Amniotic epithelial cell (primary cell): ENCODE measurements at regions not wholly inside any gene's neighbourhood (a gene's known extent, or its start where the extent isn't known, plus 50 kb on each side); places are given as distances from the start of the nearest gene placed in this dataset.

Experiments used
- DNase-seq: peaks from one replicate; pipeline ENCODE4 v3.0.0-alpha.2; 2010; ENCODE audit warnings: low read depth

DNA sequence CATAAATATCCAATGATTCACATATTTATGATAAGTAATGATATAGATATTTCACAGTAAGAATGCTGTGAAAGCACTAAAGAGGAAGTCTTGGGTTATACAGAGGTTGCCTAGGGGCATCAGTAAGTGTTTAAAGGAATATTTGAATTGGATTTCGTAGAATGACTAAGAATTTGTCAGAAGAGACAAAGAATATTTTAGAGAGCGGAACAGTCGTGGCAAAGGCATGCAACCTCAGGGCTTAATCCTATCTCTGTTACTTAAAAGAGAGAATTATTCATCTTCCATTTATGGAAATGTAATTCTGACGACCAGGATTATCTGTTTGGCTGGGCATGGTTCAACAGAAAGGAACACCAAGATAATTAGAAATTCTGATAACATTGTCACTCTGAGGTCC, 171.9 kb upstream of the NR5A2 start:
- DNase-seq, result peak; percentile 85

GRCh38 chr1:199856216-199856780, 171.2 kb upstream of the NR5A2 start:
- peak; percentile 35 for DNase-seq

DNA sequence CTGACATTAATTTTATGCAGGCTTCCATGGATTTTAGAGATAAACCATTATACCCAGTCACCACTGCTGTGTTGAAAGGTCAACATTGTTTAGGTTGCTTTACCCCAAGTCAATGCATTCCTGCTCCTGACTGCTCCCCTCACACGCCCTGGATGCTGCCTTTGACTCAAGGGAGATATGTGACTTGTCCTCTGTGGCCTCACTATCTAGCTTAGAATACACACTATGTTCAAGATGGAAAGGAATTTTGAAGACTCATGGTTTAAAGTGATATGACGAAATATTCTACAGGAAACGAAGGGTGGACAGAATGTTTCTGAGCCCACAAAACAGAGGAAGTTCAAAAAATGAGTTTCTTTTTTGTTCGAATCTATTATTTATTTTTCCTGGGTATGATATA, 170.4 kb upstream of the NR5A2 start:
- DNase-seq, result peak; percentile 87

GRCh38 chr1:199857516-199857915, 170.0 kb upstream of the NR5A2 start:
- DNase-seq, result no peak

DNA sequence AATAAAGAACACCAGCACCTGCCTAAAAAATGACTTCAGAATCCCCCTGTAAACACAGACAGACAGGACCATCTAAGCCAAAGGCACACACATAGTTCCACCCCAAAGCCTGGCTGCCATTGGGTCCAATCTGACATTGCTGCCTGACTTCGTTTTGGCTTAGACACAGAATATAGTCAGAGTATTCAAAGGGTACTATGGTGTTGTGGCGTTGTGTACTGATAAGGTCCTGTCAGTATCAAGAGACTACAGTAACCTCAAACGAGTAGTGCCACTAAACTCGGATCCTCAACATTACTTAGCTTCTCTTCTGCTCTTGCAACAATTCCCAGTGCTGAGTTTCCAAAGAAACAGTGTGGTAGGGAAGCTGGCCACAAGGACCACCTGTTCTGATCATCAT, 169.3 kb upstream of the NR5A2 start:
- no peak for DNase-seq

DNA sequence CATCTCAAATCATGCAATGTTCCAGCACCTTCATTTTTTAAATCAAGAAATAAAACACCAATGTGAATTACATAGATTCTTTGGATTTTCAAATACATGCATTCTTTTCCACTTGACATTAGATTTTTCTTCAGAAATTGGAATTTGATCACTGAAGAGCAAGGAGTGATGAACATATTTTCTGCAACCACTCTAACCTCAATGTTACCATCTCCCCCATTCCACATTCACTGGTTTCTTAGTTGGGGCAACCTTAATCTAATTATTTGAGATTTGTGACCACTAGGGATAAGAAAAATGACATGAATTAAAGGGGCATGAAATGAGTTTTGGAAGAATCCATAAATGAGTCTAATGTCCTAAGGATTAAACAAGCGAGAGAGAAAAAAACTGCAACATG, 168.7 kb upstream of the NR5A2 start:
- peak; percentile 31 for DNase-seq

DNA sequence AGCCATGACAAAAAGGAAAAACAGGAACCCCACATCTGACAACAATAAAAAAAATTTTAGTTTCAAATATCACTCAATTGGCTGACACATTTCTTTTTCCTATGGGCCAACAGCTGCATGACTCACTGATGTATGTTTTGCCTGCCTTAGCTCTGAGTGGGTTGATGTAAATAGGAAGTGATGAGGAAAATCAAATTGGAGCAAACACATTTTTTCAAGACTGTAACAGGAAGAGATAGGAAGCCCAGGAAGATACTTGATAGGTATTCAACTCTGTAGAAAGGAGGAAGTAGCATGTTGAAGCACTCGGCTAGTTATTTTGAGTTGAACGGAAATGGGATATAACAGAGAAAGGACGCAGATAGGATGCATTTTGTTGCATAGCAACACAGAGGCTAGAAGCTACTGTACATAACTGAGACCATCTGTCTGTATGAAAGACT, 168.0 kb upstream of the NR5A2 start:
- peak; percentile 87 for DNase-seq

DNA sequence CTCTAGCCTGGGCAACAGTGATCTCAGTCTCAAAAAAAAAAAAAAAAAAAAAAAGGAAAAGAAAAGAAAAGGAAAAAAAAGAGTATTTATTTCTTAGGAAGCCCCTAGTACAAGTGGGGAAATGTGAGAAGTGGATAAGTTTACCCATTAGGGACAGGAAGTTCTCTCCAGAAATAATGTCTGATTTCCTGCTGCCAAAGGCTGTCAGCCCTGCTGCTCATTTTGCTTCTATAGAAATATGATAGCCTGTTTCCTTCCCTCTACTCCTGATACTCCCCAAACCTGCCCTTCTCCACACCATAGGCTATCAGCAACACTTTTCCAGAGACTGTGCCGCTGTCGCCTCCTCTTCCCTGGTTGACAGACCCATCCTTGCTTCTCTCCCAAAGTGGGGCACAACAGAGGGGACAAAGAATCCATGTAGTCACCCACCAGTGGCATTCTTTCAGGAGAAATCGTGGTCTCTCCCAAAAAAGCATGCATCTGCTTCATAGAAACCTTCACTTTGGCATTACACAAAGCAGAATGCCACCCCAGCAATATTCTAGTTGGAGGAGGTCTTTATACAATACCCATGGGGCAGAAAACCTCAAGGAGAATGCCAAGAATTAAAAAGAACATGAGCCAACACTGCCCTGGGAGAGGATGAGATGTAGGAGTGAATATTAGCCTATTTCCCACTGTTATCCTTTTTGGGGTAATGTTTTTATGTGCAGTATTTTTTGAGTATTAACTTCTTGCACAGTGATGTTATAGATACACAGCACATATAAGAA, 166.3 kb upstream of the NR5A2 start:
- no peak for DNase-seq

- DNase-seq, result peak; percentile 18
Observed at GRCh38 chr1:199862047-199862446, 165.5 kb upstream of the NR5A2 start.

GRCh38 chr1:199866210-199866617, 161.3 kb upstream of the NR5A2 start:
- DNase-seq, result no peak

- DNase-seq, result peak; percentile 71
Observed at GRCh38 chr1:199867601-199868000, 159.9 kb upstream of the NR5A2 start.

DNA sequence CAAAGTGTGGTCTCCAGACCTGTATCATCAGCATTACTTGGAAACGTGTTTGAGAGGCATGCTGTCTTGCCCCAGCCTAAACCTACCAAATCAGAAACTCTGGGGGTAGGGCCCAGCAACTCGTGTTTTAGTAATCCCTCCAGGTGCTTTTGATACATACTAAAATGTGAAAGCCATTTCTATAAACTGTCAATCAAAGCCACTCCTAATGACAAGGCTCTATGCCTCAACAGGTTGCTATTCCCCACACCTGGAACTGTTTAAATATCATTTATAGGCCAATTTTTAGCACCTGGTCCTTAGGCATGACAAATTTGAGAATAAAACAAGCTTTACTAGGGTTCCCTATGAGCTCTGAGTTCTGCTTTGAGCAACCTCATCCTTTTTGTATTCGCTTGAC, 158.7 kb upstream of the NR5A2 start:
- no peak for DNase-seq

- DNase-seq, result no peak
Observed at GRCh38 chr1:199875337-199875736, 152.2 kb upstream of the NR5A2 start.

DNA sequence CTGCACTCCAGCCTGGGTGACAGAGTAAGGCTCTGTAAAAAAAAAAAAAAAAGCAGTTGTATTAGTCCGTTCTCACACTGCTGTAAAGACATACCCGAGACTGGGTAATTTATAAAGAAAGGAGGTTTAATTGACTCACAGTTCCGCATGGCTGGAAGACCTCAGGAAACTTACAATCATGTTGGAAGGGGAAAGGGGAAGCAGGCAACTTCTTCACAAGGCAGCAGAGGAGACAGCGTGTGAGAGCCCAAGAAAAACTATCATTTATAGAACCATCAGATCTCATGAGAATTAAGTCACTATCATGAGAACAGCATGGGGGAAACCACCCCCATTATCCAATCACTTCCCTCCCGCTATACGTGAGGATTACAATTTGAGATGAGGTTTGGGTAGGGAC, 151.7 kb upstream of the NR5A2 start:
- DNase-seq, result no peak

- DNase-seq, result no peak
Observed at GRCh38 chr1:199877526-199878384, 149.8 kb upstream of the NR5A2 start.

GRCh38 chr1:199878823-199879222, 148.7 kb upstream of the NR5A2 start:
- no peak for DNase-seq

DNA sequence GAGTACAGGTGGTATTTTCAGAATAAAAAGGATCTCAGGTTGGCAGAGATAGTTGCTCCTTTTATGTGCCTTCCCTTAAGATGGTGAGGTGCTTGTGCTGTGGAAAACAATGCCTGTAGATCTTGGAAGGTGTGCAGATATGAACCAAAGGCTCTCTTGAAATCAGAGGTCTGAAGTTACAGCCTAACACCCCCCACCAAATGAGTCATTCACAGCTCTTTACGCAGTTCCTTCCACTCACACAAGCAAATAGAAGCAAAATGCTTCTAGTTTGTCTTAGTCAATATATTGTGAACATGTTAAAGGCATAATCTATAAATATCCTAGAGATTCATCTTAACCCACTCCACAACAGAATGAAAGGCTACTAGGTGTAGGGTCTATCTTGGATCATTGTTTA, 128.9 kb upstream of the NR5A2 start:
- DNase-seq, result peak; percentile 19

DNA sequence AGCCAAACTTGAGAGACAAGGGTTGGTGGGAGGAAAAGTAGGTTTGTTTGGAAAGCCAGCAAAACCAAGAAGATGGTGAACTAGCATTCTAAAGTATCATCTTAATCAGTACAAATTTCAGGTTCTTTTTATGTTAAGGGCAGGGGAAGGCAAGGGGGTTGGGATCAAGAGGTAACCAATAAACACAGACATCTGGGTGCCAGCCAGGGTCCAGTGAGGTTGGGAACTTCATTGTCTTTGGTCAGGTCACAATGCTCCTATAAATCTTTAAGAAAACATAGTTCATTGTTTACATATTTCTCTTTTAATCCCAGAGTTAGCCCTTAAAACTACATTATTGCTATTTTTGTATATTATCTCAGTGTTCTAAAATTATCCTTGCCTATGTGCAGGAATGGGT, 126.2 kb upstream of the NR5A2 start:
- no peak for DNase-seq

DNA sequence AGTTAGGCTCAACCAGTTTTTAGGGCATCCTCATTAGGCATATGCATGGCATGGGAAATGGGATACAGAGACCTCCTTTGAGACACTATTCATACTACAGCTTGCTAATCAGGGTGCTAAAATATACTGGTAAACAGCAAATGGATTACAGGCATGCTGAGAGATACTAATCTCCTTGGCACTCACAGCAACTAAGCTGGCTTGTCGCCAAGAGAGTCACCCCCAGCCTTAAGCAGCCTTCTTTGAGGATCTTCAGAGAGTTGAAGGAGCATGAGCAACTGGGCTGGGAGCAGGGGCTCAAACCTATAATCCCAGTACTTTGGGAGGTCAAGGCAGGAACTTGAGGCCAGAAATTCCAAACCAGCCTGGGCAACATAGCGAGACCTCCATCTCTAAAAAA, 120.1 kb upstream of the NR5A2 start:
- no peak for DNase-seq

- peak; percentile 16 for DNase-seq
Observed at GRCh38 chr1:199909137-199909536, 118.4 kb upstream of the NR5A2 start.

DNA sequence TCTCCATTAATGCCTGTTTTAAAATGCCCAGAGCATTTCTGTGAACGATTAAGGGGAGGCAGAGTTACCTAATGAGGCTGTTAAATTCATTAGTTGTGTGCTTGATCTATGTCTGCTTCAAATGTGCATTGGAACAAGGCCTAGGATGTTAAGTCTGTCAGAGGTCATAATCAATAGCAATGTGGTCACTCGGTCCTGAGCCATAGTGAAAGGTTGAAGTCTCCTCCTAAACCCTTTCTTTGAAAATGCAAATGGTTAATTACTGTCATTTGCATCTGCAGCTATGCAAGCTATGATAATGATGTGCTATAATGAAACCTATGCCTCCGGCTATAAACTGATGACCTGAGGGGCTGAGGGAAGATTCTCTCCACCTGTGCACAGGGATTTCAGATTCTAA, 114.2 kb upstream of the NR5A2 start:
- no peak for DNase-seq

- no peak for DNase-seq
Observed at GRCh38 chr1:199914546-199914945, 113.0 kb upstream of the NR5A2 start.

DNA sequence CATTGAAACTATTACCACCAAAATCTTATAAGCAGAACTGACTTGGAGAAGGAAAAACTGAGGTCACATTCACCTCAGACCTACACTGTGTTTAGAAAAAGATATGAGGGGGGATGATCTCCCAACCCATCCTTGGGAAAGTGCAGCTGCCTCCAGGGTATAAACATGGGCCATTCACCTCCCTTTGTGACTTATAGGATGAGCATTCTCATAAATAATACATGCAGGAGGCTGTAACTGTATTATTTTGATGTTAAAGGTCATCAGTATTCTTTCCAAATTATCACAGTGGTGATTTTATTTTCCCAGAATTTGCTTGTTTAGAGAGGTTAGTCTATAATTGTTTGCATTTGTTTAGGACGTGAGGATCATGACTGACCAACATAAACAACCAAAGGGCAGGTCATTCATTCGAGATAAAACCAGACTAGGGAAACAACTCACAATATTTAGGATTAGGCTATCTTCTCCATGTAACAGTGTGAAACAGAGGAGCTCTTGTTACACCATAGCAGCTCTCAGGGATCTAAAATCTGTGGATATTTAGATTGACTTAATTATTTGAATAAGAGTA, 109.2 kb upstream of the NR5A2 start:
- no peak for DNase-seq
